T-helper 1 cell (primary cell): ENCODE measurements at regions not wholly inside any gene's neighbourhood (a gene's known extent, or its start where the extent isn't known, plus 50 kb on each side); places are given as distances from the start of the nearest gene placed in this dataset.
"Not testable (repeated sequence)": the region's sequence is repeated elsewhere in the genome, so short reads cannot be mapped to it uniquely, and the experiment has no call there.

ENCODE experiments used
- DNase-seq, 5 donors: peaks; one replicate each; pipeline ENCODE4 v3.0.0-alpha.2; 2012 to 2020

GRCh38 chr6:168169624-168170023 is 90.6 kb upstream of the FRMD1 start:
- no peak for DNase-seq

GRCh38 chr6:168168936-168169335 is 89.9 kb upstream of the FRMD1 start:
- not testable (repeated sequence) for DNase-seq

DNA sequence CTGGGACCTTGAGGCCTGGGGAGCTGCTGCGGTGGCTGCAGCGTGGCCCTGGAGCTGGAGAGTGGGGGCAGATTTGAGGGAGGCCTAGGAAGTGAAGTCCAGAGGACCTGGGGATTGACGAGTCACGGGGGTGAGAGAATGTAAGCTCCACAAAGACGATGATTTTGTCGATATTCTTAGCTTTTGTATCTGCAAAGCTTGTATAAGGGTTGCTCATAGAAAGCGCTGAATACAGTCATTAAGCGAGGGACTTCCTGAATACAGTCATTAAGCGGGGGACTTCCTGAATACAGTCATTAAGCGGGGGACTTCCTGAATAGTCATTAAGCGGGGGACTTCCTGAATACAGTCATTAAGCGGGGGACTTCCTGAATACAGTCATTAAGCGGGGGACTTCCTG is 89.3 kb upstream of the FRMD1 start:
- not testable (repeated sequence) for DNase-seq

DNA sequence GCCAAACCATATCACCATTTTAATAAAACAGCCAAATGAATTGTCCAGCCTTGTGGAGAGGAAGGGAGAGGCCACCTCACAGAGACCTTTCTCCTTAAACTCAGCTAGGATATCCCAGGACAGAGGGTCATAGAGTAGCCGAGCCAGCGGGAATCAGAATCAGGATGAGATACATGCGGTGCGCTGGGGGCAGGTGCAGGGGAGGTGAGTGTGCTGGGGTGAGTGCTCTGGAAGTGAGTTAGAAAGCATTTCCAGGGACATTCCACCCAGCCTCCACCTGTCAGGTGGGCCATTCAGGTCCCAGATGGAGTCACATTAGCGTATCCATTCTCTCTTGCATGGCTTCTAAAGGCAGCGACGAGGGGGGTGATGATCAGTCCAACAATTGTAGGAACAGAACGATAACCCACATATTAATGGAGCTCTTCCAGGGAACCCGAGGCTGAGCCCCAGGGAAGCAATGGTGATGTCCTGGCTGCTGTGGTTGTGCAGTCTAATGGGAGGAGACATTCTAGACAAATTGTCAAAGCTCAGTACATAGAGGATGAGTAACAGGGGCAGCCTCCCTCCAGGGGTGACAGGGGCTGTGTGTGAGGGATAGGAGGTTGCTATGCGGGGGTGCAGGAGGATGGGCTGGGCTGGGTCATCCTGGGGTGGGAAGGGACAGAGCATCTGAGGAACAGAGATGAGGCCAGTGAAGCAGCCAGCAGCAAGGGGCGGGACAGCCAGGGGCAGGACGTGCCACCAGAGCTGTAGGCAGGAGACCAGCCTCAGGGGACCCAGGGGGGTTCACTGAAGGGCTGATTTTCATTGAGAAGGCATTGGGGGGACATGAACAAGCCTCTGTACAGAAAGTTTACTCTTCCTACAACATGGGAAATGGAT is 88.7 kb upstream of the FRMD1 start:
- DNase-seq, result no peak

DNA sequence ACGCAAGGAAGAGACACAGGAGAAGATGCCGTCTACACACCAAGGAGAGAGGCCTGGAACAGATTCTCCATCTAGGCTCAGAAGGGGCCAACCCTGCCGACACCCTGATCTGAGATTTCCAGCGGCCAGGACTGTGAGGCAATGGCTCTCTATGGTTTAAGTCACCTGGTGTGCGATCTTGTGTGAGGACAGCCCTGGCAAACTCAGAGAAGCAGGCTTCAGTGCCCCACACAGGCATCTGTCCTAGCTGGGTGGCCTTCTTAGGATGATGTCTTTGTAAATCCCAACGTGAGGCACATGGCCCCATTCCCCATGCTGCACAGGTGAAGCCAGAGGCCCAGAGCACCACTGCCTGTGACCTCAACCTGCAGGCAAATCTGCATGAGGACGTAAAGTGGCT is 87.6 kb upstream of the FRMD1 start:
- no peak for DNase-seq

DNA sequence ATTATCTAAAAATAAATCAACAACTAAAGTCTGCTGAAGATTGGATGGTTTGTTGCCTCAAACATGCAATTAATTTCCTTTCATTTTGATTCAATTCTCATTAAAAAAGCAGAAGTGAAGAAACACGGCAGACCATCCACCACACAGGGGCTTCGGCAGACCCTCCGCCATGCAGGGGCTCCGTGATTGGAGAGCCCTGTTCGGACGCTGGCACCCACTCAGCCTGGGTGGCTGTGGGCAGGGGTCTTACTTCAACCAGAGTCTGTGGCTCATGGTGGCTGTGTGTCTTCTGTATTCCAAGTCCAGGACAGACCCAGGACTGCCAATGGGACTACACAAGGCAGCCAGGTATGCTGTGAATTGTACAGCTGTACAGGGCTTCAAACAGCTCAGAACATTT is 86.9 kb upstream of the FRMD1 start:
- DNase-seq, result no peak

DNA sequence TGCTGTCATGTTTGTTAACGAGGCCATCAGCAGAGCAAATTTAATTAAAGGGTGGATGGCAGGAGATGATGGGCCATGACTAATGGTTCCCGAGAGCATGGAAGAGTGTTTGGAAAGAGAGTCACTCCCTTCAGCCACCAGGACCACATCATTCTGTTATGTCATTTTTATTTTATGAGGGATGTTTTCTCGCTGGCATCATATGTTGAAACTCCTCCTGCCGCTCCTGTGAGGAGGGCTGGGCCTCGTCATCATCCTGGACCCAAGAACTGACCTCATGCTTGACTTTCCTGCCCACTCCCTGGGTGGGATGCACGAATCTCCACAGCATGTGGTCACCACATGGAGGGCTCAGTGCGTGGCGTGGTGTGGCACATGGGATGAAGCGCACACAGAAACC is 86.4 kb upstream of the FRMD1 start:
- no peak for DNase-seq

GRCh38 chr6:168164462-168165061 is 85.5 kb upstream of the FRMD1 start:
- no peak for DNase-seq

- DNase-seq, result no peak
Observed at GRCh38 chr6:168163096-168163731, 84.2 kb upstream of the FRMD1 start.

- DNase-seq, result no peak
Observed at GRCh38 chr6:168162366-168162765, 83.4 kb upstream of the FRMD1 start.

DNA sequence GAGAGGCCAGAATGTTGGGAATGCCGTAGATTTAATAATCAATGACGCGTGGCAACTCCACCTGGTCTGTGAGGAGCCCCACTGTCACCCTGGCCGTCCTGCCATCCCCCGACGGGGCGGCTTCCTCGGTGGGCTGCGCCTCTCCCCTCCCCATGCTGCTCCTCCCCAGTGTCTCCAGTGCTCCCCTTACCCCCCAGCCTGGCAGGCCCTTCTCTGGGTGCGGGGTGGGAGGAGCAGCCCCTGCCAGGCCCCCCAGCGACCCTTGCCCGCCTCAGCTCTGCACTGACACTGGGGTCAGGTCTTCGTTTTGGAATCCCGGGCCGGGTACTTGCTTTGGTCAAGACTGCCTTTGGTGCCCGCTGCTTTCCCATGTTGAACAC is 82.3 kb upstream of the FRMD1 start:
- DNase-seq, result no peak

- DNase-seq, result no peak
Observed at GRCh38 chr6:168160506-168161370, 81.7 kb upstream of the FRMD1 start.

DNA sequence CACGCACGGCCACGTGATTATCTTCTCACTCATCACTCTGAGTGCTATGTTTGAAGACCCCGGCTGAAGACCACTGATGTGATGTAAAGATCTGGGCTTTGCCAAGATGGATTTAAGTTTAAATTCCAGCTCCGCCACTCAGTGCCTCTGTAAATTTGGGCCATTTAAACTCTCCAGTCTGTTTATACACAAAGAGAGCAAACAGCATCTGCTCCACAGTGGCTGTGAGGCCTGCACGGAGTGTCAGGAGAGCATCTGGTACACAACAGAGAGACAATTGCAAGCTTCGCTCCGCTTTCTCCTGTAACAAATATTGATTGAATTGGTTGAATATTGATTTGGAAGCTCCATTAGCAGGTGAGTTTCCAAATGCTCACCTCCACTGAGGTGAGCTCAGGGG is 80.5 kb upstream of the FRMD1 start:
- no peak for DNase-seq

DNA sequence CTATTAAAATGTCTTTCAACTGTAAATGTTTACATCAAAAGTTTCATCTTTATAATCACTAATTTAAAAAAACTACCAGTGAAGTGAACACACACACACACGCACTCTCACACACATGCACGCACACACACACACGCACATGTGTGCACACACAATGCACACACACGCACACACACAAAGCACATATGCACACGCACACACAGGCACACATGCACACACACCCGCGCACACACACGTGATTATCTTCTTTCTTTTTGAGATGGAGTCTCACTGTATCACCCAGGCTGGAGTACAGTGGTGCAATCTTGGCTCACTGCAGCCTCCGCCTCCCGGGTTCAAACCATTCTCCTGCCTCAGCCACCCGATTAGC is 80.0 kb upstream of the FRMD1 start:
- no peak for DNase-seq

DNA sequence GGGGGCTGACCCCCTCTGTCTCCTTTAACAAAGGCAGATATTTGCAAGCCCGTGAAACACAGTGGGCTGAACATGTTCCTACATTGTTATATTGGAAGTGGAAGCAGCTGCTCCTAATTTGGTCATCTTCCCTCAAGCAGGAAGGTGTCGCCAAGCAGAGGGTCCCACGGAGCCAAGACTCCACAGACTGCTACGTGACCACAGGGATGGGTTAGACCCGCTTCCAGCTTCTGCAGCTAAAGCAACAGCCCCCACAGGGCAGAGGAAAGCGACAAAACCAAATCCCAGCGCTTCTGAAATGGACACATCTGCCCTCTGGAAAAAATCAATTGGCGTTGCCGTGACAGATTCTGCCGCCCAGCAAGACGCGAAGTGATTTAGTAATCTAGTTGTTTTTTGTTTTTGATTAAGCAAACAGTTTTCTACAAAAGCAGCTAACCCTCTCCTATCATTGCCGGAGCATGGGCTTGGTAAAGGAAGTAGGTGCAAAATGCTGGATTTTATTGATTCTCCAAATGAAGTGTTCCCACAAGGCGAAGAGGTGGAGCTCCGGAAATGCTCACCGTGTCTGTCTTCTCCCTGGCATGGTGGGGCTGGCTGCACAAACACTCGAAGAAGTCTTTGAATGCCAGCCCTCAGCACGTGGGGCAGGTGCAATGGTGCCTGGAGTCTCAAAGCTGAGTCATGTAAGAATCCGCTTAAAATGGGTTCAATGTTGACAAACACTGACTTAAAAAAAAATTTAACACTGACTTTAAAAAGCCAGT is 79.4 kb upstream of the FRMD1 start:
- no peak for DNase-seq

- DNase-seq, result peak in 1 of 5 donors; percentile 8
Observed at GRCh38 chr6:168157272-168158212, 78.5 kb upstream of the FRMD1 start.

DNA sequence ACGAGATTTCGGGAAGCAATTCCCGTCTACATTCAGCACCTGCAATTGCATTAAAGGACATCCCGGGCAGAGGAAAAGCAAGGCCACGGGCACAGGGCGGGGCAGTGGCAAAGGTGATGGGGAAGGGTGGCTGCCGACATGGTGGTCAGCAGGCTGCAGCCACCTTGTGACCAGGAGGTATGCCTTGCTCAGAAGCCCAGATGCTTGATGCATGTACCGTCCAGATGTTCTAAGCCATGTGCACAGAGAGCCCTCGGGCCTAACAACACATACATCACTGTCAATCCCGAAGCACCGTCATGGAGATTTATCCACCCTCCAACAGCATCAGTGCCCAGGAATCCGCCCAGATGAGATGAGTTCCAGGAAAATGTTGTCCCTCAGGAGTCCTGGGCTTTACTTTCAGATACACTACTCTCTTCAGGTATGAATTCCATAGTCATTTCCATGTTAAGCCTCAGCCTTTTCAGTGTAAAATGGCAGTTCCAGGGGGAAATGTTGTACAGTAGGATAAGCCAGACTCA is 77.8 kb upstream of the FRMD1 start:
- DNase-seq, result no peak

DNA sequence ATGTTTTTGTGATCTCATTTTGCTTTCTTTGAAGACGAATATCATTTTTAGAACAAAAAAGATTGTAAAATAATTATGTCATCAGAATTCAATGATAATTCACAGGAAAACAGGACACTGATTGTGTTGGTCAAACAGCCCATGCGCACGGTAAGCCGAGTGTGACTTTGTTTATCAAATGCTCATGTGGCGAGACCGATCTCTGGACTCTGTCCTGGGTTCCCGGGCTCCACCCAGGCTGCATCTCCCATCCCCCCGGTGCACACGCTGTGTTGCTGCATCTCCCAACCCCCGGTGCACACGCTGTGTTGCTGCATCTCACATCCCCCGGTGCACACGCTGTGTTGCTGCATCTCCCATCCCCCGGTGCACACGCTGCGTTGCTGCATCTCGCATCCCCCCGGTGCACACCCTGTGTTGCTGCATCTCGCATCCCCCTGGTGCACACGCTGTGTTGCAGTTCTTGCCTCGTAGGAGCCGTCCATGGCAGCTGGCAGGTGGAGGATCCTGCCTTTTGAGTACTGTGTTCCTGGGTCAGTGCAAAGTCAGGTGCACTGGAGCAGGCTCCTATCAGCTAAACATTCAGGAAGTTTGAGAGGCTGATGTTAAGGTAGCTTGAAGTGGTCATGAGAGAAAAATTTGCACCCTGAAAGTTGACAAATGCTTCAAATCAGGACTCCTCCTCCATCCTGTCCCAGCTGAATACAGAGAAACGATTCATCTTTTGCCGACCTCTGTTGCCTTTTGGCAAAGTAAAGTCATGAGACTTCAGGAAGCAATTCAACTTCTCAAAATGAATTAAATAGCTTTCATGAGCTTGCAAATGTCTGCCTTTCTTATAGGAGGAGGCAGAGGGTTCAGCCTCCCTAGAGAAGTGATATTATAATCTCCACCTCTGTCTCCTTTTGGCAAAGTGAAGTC is 77.1 kb upstream of the FRMD1 start:
- no peak for DNase-seq

DNA sequence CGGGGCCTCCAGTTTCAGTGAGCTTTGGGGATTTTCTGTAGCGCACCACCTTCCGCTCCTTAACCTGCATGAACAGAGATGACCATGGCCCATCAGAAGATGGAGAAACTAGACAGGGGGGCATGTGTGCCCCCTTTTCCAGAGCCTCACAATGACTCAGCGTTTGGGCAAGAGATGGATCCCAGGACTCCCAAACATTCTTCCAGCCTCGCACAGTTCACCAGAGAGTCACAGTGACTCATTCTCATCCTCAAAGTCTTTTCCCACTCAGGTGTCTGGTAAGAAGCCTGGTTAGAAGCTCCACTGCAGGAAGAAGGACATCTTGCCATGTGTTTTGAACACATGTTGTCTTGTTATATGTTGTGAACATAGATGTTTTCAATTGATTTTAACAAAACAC is 76.2 kb upstream of the FRMD1 start:
- DNase-seq, result no peak
